ENCODE measurements at regions not wholly inside any gene's neighbourhood (a gene's known extent, or its start where the extent isn't known, plus 50 kb on each side); places are given as distances from the start of the nearest gene placed in this dataset.

DNA sequence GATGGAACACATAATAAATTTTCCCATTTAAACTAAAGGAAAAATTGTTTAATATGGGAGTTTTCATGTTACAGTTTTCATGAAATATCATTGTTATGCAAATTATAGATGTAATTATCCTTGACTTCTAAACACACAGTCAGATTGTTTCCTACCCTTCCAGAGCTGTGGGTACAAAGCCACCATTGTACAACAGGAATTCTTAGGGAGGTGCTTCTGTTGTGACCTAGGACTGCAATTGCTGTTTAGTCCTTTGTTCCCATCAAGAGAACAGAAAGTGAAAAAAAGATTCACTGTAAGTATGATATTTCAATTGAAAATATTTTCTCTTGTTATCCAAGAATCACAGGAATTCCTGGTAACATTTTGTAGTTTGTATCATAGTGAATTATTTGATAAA, 455.3 kb upstream of the NAALADL2 start:
- DNase-seq (ENCODE audit: low read depth): no peak

DNA sequence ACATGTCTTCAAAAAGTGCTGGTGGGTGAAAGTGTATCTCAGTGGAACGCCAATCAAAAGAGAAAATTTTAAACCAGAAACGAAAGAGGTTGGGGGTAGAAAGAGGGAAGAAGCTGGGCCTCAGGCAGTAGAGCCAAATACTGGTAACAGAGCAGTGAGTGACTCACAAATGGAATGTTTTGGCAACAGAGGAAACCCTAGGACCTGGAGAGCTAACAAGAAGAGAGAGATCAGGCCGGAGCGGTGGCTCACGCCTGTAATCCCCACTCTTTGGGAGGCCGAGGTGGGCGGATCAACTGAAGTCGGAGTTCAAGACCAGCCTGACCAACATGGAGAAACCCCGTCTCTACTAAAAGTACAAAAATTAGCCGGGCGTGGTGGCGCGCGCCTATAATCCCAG, 450.8 kb upstream of the NAALADL2 start:
- DNase-seq (ENCODE audit: low read depth): peak; percentile 51

DNA sequence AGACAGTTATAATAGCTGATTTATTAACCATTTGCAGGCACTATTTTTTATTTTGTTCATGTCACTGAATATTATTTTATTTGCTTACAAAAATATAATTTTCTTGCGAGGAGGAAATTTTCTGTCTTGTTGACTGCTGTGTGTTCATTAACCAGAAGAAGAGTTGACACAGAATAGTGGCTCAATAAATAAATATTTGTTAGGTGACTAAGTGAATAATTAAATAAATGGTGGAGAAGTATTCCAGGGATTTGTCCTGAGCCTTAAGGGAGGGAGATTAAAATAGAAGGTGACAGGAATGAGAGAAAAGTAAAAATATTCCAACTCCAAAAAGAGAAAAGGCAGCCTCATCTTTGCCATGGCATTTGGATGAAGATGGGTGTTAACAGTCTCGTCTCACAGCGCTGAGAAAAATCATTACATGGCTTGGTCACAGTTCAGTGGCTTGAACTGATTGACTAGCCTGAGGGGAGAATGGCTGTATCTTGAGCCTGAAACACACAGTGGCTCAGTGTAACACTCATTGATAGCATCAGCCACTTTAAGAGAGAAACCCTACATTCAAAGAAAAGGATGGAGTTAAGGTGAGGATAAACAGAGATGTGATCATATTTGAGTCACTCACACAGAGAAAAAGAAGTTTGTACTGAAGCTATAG, 449.9 kb upstream of the NAALADL2 start:
- DNase-seq (ENCODE audit: low read depth): no peak

DNA sequence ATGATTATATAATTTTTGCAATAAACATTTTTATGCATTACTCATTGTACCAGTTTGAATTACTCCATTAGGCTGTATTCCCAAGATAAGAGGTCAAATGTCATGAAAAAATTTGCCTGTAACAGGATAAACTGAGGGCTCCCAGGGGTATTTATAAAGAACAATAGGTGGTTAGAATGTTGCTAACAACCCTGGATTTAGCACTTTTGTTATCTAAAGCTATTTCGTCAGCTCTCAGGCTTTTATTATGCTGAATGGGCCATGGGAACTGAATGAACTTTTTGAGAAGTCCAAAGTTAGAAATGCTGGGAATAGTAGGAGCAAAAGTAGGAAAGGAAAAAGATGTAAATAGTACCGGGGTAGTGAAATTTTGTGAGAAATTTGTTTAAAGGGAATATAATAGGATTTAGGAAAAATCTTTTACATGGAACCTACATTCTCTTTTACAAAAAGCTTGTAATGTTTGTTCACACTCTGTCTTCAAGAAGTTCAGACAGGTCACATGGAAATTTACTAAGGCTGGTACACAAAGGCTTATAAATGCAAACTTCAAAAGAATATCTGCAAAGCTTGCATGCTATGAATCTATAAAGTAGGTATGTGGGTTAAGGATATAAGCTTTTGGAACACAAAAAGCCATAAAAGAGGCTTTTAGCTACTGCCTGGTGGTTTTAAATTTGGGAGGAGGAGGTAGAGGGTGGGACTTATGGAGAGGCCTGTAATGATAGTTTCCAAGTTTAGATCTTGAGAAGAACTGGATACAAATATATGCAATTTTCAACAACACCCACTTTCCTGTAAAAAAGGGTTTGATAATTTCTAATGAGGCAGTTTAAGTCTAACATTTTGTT, 445.8 kb upstream of the NAALADL2 start:
- DNase-seq (ENCODE audit: low read depth): no peak

DNA sequence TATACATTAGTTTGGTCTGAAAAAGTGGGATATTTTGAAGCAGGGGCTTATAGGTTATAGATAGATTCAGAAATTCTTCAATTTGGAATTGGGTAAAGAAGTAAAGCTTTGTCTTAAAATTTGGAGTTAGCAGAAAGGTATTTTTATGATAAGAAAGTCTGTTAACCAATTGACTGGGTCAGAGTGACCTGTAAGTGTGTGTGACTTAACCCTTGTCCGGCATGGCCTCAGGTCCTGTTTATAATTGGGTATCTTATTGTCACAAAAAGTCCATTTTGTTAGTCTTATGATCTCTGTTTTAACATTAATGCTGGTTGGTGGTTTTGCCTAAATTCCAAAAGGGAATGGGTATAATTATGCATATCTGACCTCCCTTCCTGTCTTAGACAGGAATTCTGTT, 444.2 kb upstream of the NAALADL2 start:
- DNase-seq (ENCODE audit: low read depth): no peak

DNA sequence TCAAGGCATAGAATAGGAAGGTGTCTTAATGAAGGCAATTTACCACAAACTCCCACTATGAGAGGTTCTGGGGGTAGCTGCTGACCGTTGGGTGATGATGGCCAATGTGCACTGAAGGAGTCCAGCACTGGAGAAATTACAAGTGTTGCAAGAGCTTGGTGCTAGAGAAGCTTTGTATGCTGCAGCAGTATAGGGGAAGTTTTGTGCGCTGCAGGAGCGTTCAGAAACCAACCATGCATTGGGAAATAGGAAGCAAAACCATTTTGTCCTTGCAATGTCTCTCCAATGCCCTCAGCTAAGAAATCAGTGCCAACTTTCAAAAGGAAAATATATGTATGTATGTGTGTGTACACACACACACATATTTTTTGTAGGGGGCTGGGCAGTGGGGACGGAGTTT, 441.6 kb upstream of the NAALADL2 start:
- no peak for DNase-seq (ENCODE audit: low read depth)

DNA sequence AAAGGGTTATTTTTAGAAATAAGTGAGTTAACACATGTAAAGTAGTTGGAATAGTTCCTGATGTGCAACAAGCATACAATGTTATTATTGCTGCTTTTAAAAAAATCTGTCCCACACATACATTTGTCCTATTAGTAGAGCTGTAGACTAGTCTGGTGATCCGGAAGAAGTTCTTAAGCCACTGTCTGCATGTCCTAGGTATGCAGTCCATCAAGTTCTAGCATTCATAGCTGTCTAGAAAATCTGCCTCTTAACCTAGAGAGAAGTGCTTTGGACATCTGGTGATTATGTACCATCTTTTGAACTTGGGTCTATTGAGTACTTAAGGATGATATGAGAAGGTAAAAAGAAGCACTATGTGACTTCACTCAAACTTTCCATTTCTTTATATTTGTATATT, 439.9 kb upstream of the NAALADL2 start:
- DNase-seq (ENCODE audit: low read depth): no peak

DNA sequence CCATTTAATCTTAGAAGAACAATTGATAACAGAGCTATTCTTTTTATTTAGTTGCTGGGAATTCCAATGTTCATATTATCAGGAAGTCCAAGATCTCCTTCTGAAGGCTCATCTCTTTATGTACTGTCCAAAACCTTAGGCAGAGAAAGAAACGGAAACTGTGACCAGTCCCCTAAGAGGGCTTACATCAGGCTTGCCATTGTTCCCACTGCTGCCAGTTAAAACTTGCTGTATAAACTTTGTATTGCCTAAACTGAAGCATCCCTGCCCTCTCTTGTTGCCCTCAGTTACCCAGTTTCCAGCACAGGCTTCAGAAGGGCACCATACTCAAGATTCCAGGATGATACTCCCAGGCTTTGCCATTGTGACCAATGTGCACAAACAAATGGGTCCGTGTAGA, 435.2 kb upstream of the NAALADL2 start:
- no peak for DNase-seq (ENCODE audit: low read depth)

DNA sequence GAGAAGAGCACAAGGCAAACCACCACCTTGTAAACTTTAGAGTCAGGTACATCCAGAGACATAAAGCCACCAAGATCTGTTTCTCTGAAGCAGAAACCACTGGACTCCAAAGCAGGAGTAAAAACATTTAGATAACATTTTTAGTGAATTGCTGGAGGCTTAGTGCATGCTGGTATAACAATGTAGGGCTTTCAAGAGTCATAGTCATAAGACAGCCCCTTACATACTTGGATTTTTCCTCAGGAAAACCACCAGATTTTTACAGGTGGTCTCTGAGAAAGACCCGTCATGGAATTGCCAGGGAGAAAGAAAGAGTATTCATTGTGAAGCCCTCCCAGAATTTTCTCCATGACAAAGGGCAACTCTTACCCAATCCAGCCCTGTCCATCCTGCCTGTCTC, 434.5 kb upstream of the NAALADL2 start:
- no peak for DNase-seq (ENCODE audit: low read depth)

DNA sequence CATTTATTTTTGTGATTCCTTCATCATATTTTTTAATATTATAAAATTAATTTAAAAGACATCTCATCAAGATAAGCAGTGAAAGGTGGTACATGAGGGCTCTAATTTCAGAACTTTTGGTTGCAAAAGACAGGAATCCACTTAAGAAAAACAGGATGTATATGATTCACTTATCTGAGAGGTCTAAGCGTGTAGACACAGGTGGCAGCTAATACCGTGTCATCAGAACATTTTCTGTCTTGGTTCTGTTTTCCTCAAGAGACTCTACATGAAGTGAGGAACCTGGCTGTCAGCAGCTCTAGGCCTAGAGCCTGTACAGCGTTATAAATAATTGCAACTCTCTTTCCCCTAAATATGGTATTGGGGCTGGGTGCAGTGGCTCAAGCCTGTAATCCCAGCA, 433.7 kb upstream of the NAALADL2 start:
- no peak for DNase-seq (ENCODE audit: low read depth)

DNA sequence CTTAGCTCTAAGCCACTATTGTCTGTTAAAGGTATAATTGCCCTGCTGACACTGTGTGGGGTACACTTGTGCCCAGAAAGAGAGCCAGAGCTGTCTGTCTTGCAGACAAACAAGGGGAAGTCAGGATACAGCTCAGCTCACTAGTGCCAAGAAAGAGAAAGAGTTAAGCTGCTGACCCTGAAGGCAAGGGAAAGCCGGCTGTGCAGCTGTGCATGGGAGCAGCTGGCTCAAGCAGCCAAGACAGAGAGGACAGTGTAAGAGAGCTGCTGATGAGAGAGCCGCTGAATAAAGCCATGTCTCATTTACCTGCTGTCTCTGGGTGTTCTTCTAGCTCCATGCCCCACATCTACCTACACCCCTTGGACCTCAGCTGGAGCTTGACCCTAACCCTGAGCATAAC, 428.1 kb upstream of the NAALADL2 start:
- DNase-seq (ENCODE audit: low read depth): no peak

DNA sequence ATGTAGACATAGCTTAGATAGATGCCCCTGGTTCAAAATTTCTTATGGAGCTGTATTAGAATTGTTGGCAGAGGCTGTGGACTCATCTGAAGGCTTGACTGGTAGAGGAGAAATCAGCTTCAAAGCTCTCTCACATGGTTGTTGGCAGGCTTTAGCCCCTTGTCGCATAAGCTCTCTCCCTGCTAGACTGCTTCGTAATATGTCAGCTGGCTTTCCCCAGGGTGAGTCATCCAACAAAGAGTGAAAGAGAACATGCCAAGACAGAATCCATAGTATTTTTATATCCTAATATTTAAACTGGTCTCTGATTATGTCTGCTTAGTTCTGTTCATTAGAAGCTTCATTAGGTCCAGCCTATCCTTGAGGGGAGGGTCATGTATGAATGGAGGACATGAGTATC, 427.4 kb upstream of the NAALADL2 start:
- DNase-seq (ENCODE audit: low read depth): peak; percentile 21

DNA sequence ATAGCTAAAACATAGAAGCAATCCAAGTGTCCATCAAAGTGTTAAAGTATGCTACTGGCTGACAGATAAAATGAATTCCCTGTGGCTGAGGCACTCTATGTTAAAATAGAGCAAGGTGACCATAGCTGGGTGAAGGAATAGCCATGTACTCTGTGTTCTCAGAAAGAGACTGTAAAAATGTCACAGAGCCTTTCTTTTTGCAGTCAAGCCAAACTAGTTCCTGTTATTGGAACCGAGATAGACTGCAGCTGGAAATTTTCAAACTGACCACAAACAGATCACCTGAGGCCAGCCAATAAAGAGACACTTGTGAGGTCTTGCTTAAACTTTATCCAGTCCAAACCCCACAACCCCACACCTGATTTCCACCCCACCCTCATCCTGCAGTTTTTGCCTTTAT, 422.8 kb upstream of the NAALADL2 start:
- no peak for DNase-seq (ENCODE audit: low read depth)

DNA sequence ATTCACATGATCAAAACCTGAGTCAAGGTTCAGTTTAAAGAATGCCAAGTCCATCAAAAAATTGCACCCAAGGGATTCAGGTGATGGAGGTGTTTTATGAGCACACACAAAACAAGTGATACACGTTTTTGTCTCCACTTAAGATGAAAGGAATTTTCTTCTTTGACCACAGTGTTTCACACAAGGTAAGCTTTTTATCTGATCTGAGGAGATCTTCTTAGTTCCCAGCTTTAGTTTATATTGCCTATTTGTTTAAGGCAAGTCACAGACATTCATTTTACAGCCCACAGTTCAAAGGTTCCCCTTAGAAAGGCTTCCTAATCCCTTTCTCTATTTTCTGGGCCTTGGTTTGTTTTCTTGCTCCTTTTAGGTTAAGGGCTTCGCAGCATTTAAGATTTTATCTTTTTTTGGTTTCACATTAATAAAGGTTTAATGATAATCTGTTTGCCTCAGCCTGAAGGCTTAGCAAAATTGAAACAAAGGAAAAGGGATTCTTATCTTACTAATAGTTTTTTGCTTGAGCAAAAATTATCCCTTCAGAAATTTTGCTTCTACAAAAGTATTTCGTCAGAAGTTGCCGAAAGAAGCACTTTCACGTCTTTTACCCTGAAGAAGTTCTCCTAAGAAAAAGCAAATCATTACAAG, 420.5 kb upstream of the NAALADL2 start:
- no peak for DNase-seq (ENCODE audit: low read depth)

DNA sequence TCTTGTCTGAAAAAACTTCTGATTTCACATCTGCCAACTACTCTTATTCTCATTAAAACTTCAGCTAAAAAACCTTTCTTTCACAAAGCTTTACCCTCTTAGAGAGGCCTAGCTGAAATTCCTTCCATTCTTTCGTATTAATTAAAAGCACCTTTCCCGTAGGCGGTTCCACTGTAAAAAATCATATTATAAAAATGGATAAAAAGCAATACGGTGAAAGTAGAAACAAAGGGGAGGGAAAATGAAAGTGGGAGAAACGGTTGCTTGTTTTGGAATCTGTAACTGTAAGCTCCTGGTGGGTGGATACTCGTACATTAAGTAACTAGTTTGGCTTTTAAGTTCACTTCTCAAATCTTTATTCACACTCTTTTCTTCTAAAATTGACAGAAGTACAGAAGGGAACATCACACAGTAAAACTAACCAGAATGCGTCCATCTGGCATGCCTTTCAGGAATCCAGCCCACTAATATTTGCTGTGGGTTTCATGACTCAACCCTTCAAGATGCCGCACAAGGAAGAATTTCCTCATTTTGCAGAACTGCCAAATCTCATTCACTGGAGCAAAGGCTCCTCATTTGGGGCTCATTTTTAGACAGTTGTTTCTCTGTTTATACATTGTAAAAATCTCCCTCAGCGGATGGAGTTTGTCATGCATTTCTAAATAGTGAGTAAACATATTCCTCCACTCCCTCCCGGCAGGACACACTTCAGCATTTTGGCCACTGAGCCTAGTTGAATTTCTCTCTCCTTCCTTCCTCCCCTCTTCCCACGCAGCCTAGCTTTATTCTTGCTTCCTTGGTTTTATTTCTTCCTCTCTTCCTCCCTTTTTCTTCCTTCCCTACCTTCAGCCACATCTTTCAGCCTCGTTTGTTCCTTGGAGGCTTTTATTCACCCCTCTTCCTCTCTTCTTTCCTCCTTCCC, 419.5 kb upstream of the NAALADL2 start:
- peak; percentile 90 for DNase-seq (ENCODE audit: low read depth)

DNA sequence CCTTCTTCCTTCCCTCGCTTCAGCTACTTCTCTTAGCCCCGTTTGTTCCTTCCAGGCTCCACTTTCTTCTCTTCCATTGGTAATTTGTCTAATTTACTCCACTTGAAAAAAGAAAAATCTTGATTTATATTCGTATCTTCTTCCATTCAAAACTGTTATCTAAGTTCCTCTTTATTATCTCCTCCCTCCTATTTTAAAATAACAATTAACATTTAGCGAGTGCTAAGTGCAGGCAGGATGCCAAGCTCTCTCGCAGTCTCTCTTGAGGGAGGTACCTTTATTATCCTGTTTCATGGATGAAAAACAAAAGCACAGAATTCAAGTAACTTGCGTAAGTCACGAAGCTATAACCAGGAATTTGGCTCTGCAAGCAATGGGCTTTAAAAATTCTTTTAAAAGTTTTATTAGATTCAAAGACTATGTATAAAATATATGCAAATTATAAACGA, 418.9 kb upstream of the NAALADL2 start:
- DNase-seq (ENCODE audit: low read depth): peak; percentile 43

DNA sequence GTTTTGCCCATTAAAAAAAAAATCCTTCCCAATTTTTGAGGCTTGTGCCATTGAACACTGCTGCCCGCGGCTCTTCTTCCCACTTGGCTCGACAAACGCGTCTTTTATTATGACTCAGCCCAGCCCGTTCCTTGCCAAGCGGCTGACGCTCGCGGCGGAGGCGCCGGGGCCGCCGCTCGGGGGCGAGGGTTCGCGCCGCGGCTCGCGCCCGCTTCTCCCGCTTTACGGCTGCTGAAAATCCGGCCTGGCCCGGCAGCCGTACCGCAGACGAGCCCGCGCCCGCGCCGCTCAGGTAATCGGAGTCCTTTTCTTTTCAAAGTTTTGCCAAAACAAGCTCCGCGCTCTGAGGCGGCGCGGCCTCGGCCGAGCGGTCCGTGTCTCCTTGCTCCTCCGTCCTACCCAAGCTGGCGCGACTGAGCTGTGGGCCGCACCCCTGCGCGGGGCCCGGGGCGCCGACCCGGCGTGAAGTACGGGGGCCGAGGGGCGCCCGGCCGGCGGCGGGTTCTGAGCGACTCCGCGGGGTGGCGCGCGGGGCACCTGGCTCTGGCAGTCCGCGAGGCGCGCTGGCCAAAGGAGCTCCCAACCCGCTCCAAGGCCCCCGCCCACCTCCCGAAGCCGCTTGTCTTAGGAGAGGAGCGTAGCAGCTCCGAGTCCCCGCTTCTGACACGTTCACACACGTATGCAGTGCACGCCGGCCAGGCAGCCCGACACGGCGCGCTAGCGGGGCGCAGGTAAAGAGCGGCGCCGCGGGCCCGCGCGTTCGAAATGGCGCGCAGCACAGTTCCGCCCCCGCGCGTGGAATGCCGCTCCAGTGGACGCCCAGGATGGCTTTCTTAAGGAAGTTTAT, 418.2 kb upstream of the NAALADL2 start:
- peak; percentile 96 for DNase-seq (ENCODE audit: low read depth)

DNA sequence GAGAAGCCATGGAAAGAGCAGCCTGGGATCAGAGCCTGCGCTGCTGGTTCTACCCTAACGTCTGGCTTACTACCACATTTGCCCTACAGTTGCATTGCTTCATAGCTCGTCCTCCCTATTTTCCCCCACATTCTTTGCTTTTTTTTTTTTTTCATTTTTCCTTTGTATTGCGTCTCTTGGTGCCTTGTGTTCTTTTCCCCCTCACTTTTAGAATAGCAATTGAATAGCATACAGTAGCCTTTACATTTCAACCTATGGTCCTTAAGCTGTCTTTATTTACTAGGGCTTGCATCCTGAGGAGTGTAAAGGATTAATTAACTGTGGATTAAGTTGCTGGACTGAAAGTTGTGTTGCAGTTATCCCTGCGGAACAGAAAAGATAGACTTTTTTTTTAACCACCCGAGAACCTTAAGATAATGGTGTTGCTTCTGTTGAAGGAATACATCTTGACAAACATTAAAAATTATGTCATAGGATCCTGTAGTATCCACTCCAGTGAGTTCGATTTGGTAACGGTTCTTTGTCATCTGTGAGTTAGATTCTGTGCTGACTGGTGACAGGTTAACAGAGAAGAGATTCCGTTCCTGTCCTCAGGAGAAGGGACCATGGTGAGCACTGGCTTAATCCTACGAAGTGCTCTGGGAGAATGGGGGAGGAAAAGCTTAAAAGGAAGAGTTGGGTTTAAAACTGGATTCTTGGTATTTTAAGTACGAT, 417.4 kb upstream of the NAALADL2 start:
- DNase-seq (ENCODE audit: low read depth): peak; percentile 18

DNA sequence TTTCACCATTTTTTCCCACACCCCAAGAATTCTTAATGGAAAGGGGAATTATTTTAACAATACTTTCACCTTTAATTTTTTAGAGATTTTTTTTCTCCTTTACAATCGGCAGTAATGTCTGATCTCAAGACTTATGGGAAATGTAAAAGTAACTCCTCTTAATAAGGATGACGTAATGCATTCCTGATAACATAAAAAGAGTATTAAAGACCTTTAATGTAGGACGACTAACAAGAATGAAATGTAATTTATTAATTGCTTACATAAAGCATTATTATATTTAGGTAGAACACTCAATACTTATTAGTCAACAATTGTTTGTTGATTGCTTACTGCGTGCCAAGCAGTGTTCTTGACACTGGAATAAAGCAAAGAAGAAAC, 416.8 kb upstream of the NAALADL2 start:
- no peak for DNase-seq (ENCODE audit: low read depth)

DNA sequence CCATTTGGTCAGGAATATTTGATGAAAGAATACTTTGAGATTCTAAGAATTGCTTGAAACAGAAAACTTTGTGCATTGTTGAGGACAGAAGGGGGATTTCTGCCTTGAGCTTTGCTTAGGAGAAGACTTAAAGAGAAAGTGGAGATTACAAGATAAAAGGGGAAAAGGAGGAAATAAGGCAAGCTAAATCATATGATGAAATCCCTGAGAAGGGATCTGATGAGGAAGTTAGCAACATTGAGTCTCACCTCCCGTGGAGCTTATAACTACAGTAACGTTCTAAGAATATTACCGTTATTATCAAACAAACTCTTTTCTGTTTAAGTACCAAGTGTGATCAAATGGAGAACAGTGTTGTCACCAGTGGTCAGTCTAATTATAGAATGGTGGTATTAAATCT, 414.7 kb upstream of the NAALADL2 start:
- no peak for DNase-seq (ENCODE audit: low read depth)

Data from Daoy (cell line).